GM18499 (cell line): ENCODE measurements at regions not wholly inside any gene's neighbourhood (a gene's known extent, or its start where the extent isn't known, plus 50 kb on each side); places are given as distances from the start of the nearest gene placed in this dataset.
A peak's percentile ranks its signal among the peaks of the same experiment; 100 is the strongest.

Source experiments
- ATAC-seq: cut with Tn5 transposase; IDR thresholded peaks from one replicate; pipeline ENCODE4 v1.9.1; 2021; ENCODE audit warnings: moderate number of reproducible peaks; ENCODE audit not compliant: insufficient read depth, unreplicated experiment

GRCh38 chr4:80145739-80146138 is 51.6 kb upstream of the PRDM8 start:
- ATAC-seq: no peak

DNA sequence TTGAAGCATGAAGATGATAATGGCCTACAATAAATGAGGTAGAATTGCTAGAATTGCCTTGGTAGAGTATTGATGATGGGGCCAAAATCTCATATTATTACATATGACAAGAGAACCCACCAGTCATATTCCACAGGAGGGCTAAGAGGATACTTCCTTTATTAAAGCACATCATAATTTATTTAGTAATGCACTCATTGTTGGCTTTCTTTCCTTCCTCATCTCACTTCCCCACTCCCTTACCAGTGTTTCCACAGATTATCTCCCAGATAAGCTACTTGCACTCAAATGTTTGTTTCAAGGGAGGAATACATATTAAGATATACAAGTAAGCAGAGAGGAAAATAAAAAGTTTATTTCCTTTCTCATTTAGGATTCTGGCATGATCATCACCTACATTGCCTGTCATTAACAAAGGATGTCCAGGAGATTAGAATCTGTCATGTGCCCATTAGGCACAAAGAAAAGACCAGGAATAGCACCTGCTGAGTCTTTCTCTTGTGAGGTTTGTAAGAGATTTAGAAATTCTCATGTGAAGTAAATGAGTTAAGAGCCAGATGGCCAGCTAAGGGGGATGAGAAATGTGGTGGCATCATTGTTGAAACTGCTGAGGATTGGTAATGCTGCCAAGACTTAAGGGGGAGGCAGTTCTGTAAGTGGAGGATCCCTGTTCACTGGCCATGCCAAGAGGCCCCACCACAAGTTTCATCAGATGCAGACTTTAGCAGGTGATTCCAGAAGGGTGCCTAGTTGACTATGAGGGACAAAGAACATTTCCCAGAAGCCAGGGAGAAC is 52.4 kb upstream of the PRDM8 start:
- no peak for ATAC-seq

DNA sequence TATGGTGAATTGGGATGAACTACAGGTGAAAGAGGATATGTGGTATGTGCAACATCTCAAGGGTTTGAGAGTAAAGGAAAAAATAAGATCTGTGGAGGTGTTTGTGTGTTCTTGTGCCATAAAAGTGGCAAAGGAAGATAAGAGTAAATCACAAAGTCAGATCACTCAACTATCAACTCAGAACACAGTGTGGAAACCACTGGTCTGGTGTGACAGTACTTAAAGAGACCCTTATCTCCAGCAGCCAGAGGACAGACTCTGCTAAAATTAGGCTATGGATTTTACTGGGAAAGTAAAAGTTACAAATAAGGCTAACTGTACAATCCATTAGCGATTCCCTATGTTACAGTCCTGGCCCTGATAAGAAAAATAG is 54.0 kb upstream of the PRDM8 start:
- ATAC-seq: no peak

- no peak for ATAC-seq
Measured at GRCh38 chr4:80142394-80143306, 54.7 kb upstream of the PRDM8 start.

- ATAC-seq: no peak
Measured at GRCh38 chr4:80141543-80141942, 55.8 kb upstream of the PRDM8 start.

- no peak for ATAC-seq
Measured at GRCh38 chr4:80140194-80140593, 57.1 kb upstream of the PRDM8 start.

GRCh38 chr4:80139671-80140070 is 57.6 kb upstream of the PRDM8 start:
- ATAC-seq: no peak

- ATAC-seq: peak; percentile 95
Measured at GRCh38 chr4:80138551-80139538, 58.5 kb upstream of the PRDM8 start.

DNA sequence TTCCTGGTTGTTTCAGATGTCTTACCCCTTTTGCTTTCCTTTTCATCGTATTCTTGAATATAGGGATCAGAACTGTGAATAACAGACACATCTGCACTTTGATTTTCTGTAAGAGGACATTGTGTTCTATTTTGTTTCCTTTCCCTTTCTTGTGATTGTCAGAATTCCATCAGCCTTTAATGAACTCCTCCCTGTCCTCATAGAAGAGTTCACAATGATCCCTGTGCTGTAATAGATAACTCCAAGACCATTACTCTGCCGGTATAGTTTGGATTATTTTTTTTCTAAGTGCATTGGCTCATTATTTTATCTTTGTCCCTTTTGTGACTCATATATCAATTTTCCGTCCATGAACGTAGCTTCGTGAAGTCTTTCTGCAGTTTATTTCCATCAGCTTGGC is 59.7 kb upstream of the PRDM8 start:
- ATAC-seq: no peak

GRCh38 chr4:80136270-80136669 is 61.0 kb upstream of the PRDM8 start:
- ATAC-seq: no peak

- ATAC-seq: no peak
Measured at GRCh38 chr4:80135702-80136058, 61.6 kb upstream of the PRDM8 start.

DNA sequence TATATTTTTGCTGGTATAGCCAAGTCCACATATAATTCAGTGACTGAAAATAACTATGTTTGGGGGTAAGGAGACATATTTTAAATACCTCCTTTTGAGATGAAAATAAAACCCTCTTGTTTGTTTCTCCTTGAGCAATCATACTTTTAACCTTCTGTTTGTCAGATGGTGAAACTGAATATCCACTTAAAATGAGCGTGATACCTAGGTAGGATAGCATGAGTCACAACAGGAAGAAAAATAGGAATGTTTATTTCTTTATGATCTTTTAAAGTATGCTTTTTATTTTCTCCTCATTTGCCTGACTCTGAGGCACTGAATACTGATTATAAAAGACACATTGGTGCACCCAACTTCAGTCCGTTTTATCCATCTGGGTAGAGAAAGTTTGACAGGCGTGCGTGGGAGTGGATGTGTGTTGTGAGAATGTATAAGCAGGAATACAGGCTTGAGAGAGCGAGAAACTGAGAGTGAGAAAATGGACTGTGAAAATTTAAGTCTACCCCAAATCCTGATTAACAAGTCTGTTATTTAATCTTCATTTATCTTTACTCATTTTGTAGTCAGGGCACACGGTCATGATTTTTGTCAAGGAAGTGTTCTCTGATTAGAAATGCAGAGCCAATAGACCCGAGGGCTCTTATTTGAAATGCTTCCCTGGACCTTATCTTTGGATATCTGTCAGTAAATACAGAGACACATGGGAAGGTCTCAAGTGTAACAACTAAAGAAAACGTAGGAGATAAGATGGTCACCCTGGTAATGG is 62.1 kb upstream of the ANTXR2 start:
- no peak for ATAC-seq

DNA sequence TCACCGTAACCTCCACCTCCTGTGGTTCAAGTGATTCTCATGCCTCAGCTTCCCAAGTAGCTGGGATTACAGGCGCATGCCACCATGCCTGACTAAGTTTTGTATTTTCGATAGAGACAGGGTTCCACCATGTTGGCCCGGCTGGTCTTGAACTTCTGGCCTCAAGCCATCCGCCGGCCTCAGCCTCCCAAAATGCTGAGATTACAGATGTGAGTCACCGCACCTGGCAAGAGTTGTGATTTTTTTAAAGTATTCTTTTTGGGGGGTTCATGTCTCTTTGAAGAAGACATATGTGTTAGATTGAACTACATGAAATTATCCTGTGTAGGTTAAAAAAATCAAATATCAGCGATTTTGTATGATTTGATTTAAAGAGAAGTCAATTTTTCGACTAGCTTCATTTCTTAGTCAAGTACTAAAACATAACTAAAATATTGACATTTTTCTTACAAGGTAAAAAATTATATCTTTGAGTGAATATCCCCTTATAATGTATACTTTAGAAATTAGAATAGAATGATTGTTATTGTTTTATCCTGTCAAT is 60.3 kb upstream of the ANTXR2 start:
- ATAC-seq: no peak

DNA sequence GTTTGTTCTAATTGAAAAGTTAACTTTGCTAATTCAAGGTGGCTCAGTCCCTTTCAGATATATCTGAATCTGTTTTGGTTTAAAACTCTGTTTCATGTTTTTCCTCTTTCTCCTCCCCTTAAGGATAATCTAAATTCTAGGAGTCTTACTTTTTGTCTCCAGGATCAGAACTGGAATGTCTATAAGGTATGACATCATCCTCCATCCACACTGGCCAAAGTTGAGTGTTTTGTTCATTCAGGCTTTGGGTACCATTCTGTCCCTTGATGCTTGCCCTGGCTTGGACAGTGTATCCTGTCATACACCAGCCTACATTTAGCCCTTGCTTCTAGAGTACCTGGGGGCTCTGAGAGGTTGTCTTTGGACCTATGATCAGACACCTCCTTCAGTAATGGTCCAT is 56.8 kb upstream of the ANTXR2 start:
- no peak for ATAC-seq

- no peak for ATAC-seq
Measured at GRCh38 chr4:80128941-80129340, 55.9 kb upstream of the ANTXR2 start.

GRCh38 chr4:80127870-80128419 is 54.9 kb upstream of the ANTXR2 start:
- ATAC-seq: no peak

- no peak for ATAC-seq
Measured at GRCh38 chr4:80126435-80126834, 53.4 kb upstream of the ANTXR2 start.

DNA sequence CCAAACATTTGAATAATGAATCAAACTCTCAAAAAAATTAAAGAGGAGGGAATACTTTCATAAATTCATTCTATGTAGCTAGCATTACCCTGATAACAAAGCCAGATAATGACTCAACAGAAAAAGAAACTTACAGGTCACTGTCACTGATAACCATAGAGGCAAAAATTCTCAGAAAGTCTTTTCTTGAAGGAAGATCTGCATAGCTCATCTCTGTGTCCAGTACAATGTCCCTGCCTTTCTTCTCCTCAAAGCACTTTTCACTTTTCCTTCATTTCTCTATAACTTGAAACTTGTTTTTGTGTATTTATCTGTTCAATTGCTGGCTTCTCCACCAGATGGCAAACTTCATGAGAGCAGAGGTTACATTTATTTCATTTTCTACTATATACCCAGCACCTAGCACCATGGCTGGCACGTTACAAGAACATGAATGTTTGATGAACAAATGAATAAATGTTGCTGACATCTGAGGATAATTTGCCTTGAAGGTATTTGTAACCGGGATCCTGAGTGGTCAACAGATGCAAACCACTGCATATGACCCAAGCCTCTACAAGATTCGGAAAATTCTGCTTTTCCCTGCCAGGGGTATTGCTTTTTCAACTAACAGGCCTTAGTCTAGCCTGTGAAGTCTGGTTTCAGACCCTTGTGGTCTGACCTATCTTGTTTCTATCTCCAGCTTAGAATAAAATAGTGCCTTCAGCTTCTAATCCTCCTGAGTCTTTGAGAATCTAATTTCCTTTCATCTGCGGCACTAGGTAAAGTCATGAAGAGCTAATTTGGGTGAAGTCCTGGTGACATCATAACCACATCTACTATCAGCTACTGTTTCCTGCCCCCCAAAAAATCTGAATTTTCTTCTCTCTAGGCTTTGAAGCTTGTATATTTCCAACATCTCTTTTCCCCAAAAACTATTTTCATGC is 52.5 kb upstream of the ANTXR2 start:
- no peak for ATAC-seq
